AG08396 (cell line): ENCODE measurements at regions not wholly inside any gene's neighbourhood (a gene's known extent, or its start where the extent isn't known, plus 50 kb on each side); places are given as distances from the start of the nearest gene placed in this dataset.
A peak's percentile ranks its signal among the peaks of the same experiment; 100 is the strongest.
"Not testable (repeated sequence)": the region's sequence is repeated elsewhere in the genome, so short reads cannot be mapped to it uniquely, and the experiment has no call there.

Experiments
- DNase-seq: peaks from one replicate; pipeline ENCODE4 v3.0.0; 2012; ENCODE audit warnings: low spot score, mixed read lengths

- no peak for DNase-seq
Measured at GRCh38 chr2:199216253-199216652, 241.5 kb downstream of the SATB2 start.

GRCh38 chr2:199207011-199207410 is 250.7 kb downstream of the SATB2 start:
- DNase-seq: no peak

- DNase-seq: no peak
Measured at GRCh38 chr2:199206536-199206935, 251.2 kb downstream of the SATB2 start.

- DNase-seq: no peak
Measured at GRCh38 chr2:199202964-199203363, 254.8 kb downstream of the SATB2 start.

GRCh38 chr2:199201539-199201938 is 256.2 kb downstream of the SATB2 start:
- no peak for DNase-seq

GRCh38 chr2:199199797-199200196 is 257.9 kb downstream of the SATB2 start:
- no peak for DNase-seq

- DNase-seq: no peak
Measured at GRCh38 chr2:199197448-199197847, 260.3 kb downstream of the SATB2 start.

- no peak for DNase-seq
Measured at GRCh38 chr2:199196686-199197085, 261.1 kb downstream of the SATB2 start.

- DNase-seq: no peak
Measured at GRCh38 chr2:199195927-199196502, 261.7 kb downstream of the SATB2 start.

- no peak for DNase-seq
Measured at GRCh38 chr2:199191461-199191860, 266.3 kb downstream of the SATB2 start.

GRCh38 chr2:199189229-199189628 is 268.5 kb downstream of the SATB2 start:
- no peak for DNase-seq

GRCh38 chr2:199186301-199186751 is 271.4 kb downstream of the SATB2 start:
- no peak for DNase-seq

GRCh38 chr2:199185174-199185573 is 272.6 kb downstream of the SATB2 start:
- DNase-seq: not testable (repeated sequence)

- DNase-seq: no peak
Measured at GRCh38 chr2:199163613-199164458, 293.9 kb downstream of the SATB2 start.

- DNase-seq: peak; percentile 50
Measured at GRCh38 chr2:199160677-199161465, 296.9 kb downstream of the SATB2 start.

GRCh38 chr2:199160081-199160480 is 297.7 kb downstream of the SATB2 start:
- DNase-seq: no peak

- DNase-seq: no peak
Measured at GRCh38 chr2:199148076-199148845, 309.5 kb downstream of the SATB2 start.

- DNase-seq: no peak
Measured at GRCh38 chr2:199147216-199147615, 310.5 kb downstream of the SATB2 start.

GRCh38 chr2:199144546-199144945 is 313.2 kb downstream of the SATB2 start:
- no peak for DNase-seq

- DNase-seq: no peak
Measured at GRCh38 chr2:199144036-199144435, 313.7 kb downstream of the SATB2 start.

- DNase-seq: peak; percentile 38
Measured at GRCh38 chr2:199136681-199137080, 321.1 kb downstream of the SATB2 start.

- DNase-seq: no peak
Measured at GRCh38 chr2:199136242-199136641, 321.5 kb downstream of the SATB2 start.
